ENCODE measurements at regions not wholly inside any gene's neighbourhood (a gene's known extent, or its start where the extent isn't known, plus 50 kb on each side); places are given as distances from the start of the nearest gene placed in this dataset.

GRCh38 chr6:3536901-3537300, 80.1 kb upstream of the SLC22A23 start:
- no peak for TF ChIP-seq POLR2AphosphoS5 (IDR thresholded peaks at IDR 0.05; ENCODE audit: low read length)
- TF ChIP-seq POLR2A (IDR thresholded peaks at IDR 0.05; ENCODE audit: low read depth, low read length) = no peak
- no peak for TF ChIP-seq CTCF (IDR thresholded peaks at IDR 0.05 in 2 of 3, conservative IDR thresholded peaks at IDR 0.05 in 1 of 3; ENCODE audit: control insufficient read depth in 2 of 3, extremely low read depth in 1 of 3, insufficient read depth in 1 of 3, low read depth in 3 of 3, low read length in 3 of 3)
- TF ChIP-seq RFX5 (IDR thresholded peaks at IDR 0.05; ENCODE audit: low read depth, low read length) = no peak
- TF ChIP-seq ZNF384 (IDR thresholded peaks at IDR 0.05; ENCODE audit: borderline replicate concordance, low read depth, low read length) = no peak
- no peak for TF ChIP-seq CHD2 (IDR thresholded peaks at IDR 0.05; ENCODE audit: borderline replicate concordance, low read depth, low read length)
- no peak for TF ChIP-seq ZNF592 (IDR thresholded peaks at IDR 0.05)
- TF ChIP-seq RCOR1 (conservative IDR thresholded peaks at IDR 0.05; ENCODE audit: low read depth, low read length) = no peak
- TF ChIP-seq FOS (IDR thresholded peaks at IDR 0.05; ENCODE audit: borderline replicate concordance, extremely low read depth, insufficient read length) = no peak
- TF ChIP-seq MYC (IDR thresholded peaks at IDR 0.05; ENCODE audit: insufficient read depth, insufficient read length, insufficient replicate concordance, low read length, severe bottlenecking) = no peak
- no peak for TF ChIP-seq CREM (IDR thresholded peaks at IDR 0.05; ENCODE audit: low read depth)
- TF ChIP-seq ZNF274 (IDR thresholded peaks at IDR 0.05; ENCODE audit: insufficient read depth, insufficient read length) = no peak
- TF ChIP-seq HDGF (IDR thresholded peaks at IDR 0.05) = no peak
- no peak for TF ChIP-seq TCF7 (IDR thresholded peaks at IDR 0.05; ENCODE audit: borderline replicate concordance)

Data from GM12878 (cell line).